GM18907 (cell line): ENCODE measurements at regions not wholly inside any gene's neighbourhood (a gene's known extent, or its start where the extent isn't known, plus 50 kb on each side); places are given as distances from the start of the nearest gene placed in this dataset.
A peak's percentile ranks its signal among the peaks of the same experiment; 100 is the strongest.

Source experiments
- ATAC-seq: cut with Tn5 transposase; IDR thresholded peaks from one replicate; pipeline ENCODE4 v1.9.1; 2021; ENCODE audit warnings: mild to moderate bottlenecking, moderate library complexity; ENCODE audit not compliant: unreplicated experiment

GRCh38 chr10:3493621-3494020 is 291.4 kb downstream of the KLF6 start:
- ATAC-seq, result no peak

GRCh38 chr10:3491571-3491970 is 293.4 kb downstream of the KLF6 start:
- ATAC-seq, result no peak

GRCh38 chr10:3487228-3487627 is 297.8 kb downstream of the KLF6 start:
- no peak for ATAC-seq

GRCh38 chr10:3486346-3487065 is 298.5 kb downstream of the KLF6 start:
- no peak for ATAC-seq

- peak; percentile 46 for ATAC-seq
Measured at GRCh38 chr10:3485057-3485686, 299.8 kb downstream of the KLF6 start.

GRCh38 chr10:3484306-3485056 is 300.5 kb downstream of the KLF6 start:
- peak; percentile 89 for ATAC-seq

GRCh38 chr10:3482200-3482993 is 302.6 kb downstream of the KLF6 start:
- ATAC-seq, result no peak

- no peak for ATAC-seq
Measured at GRCh38 chr10:3481496-3481895, 303.5 kb downstream of the KLF6 start.

GRCh38 chr10:3480990-3481315 is 304.1 kb downstream of the KLF6 start:
- no peak for ATAC-seq

GRCh38 chr10:3480281-3480989 is 304.6 kb downstream of the KLF6 start:
- ATAC-seq, result no peak

GRCh38 chr10:3478632-3479240 is 306.2 kb upstream of the PITRM1 start:
- no peak for ATAC-seq

- peak; percentile 52 for ATAC-seq
Measured at GRCh38 chr10:3478153-3478552, 305.6 kb upstream of the PITRM1 start.

- ATAC-seq, result peak; percentile 41
Measured at GRCh38 chr10:3477683-3478082, 305.1 kb upstream of the PITRM1 start.

GRCh38 chr10:3476640-3477448 is 304.3 kb upstream of the PITRM1 start:
- ATAC-seq, result no peak

GRCh38 chr10:3476186-3476585 is 303.6 kb upstream of the PITRM1 start:
- ATAC-seq, result no peak

- ATAC-seq, result no peak
Measured at GRCh38 chr10:3475367-3475766, 302.8 kb upstream of the PITRM1 start.

GRCh38 chr10:3474266-3474665 is 301.7 kb upstream of the PITRM1 start:
- ATAC-seq, result no peak

GRCh38 chr10:3473271-3473670 is 300.7 kb upstream of the PITRM1 start:
- no peak for ATAC-seq

- ATAC-seq, result no peak
Measured at GRCh38 chr10:3472287-3473051, 299.9 kb upstream of the PITRM1 start.
